ENCODE measurements at regions not wholly inside any gene's neighbourhood (a gene's known extent, or its start where the extent isn't known, plus 50 kb on each side); places are given as distances from the start of the nearest gene placed in this dataset.

GRCh38 chr18:28338316-28338715 lies 161.4 kb upstream of the CDH2 start:
- H3K4me3 Mint-ChIP-seq, result no peak overlapping the region
- no peak for TF ChIP-seq CTCF (IDR thresholded peaks at IDR 0.05)
- H3K27ac Mint-ChIP-seq, result no peak overlapping the region
- H3K4me1 Mint-ChIP-seq (ENCODE audit: low read depth), result no peaks in the 10 kb centered on the region
- peaks cover 12% of the 10 kb centered on the region for H3K27me3 Mint-ChIP-seq (ENCODE audit: insufficient read depth)
- H3K36me3 Mint-ChIP-seq (ENCODE audit: low read depth), result no peaks in the 10 kb centered on the region
- no peak for DNase-seq
- H3K9me3 Mint-ChIP-seq, result no peaks in the 10 kb centered on the region

GRCh38 chr18:28334516-28334915 lies 157.6 kb upstream of the CDH2 start:
- Mint-ChIP-seq H3K4me3 (no peak overlapping the region), H3K27me3 (ENCODE audit: insufficient read depth) (peaks cover 16% of the 10 kb centered on the region), H3K36me3 (ENCODE audit: low read depth) (no peaks in the 10 kb centered on the region), H3K4me1 (ENCODE audit: low read depth) (no peaks in the 10 kb centered on the region), H3K9me3 (no peaks in the 10 kb centered on the region), H3K27ac (no peak overlapping the region)
- DNase-seq, result no peak
- no peak for TF ChIP-seq CTCF (IDR thresholded peaks at IDR 0.05)

- no peak overlapping the region for H3K27ac Mint-ChIP-seq
- H3K27me3 Mint-ChIP-seq (ENCODE audit: insufficient read depth), result peaks cover 7% of the 10 kb centered on the region
- no peak overlapping the region for H3K4me3 Mint-ChIP-seq
- no peaks in the 10 kb centered on the region for H3K9me3 Mint-ChIP-seq
- no peak for DNase-seq
- no peaks in the 10 kb centered on the region for H3K36me3 Mint-ChIP-seq (ENCODE audit: low read depth)
- no peaks in the 10 kb centered on the region for H3K4me1 Mint-ChIP-seq (ENCODE audit: low read depth)
- TF ChIP-seq CTCF (IDR thresholded peaks at IDR 0.05), result no peak
Observed at GRCh38 chr18:28332071-28332470, 155.1 kb upstream of the CDH2 start.

- no peak for TF ChIP-seq CTCF (IDR thresholded peaks at IDR 0.05)
- peaks cover 7% of the 10 kb centered on the region for H3K27me3 Mint-ChIP-seq (ENCODE audit: insufficient read depth)
- DNase-seq, result no peak
- no peaks in the 10 kb centered on the region for H3K36me3 Mint-ChIP-seq (ENCODE audit: low read depth)
- no peaks in the 10 kb centered on the region for H3K9me3 Mint-ChIP-seq
- no peak overlapping the region for H3K4me3 Mint-ChIP-seq
- no peaks in the 10 kb centered on the region for H3K4me1 Mint-ChIP-seq (ENCODE audit: low read depth)
- H3K27ac Mint-ChIP-seq, result no peak overlapping the region
Observed at GRCh38 chr18:28331551-28331950, 154.6 kb upstream of the CDH2 start.

GRCh38 chr18:28313602-28314001 lies 136.7 kb upstream of the CDH2 start:
- no peak for DNase-seq
- TF ChIP-seq CTCF (IDR thresholded peaks at IDR 0.05), result no peak
- H3K9me3 Mint-ChIP-seq, result no peaks in the 10 kb centered on the region

GRCh38 chr18:28288784-28289183 lies 111.9 kb upstream of the CDH2 start:
- no peak for DNase-seq
- no peak overlapping the region for H3K4me3 Mint-ChIP-seq
- TF ChIP-seq CTCF (IDR thresholded peaks at IDR 0.05), result no peak
- H3K4me1 Mint-ChIP-seq (ENCODE audit: low read depth), result peaks cover 16% of the 10 kb centered on the region
- H3K27ac Mint-ChIP-seq, result no peak overlapping the region
- H3K27me3 Mint-ChIP-seq (ENCODE audit: insufficient read depth), result no peaks in the 10 kb centered on the region
- H3K36me3 Mint-ChIP-seq (ENCODE audit: low read depth), result no peaks in the 10 kb centered on the region
- no peaks in the 10 kb centered on the region for H3K9me3 Mint-ChIP-seq

More at GRCh38 chr18:28313602-28314001, 136.7 kb upstream of the CDH2 start:
- Mint-ChIP-seq H3K27ac (no peak overlapping the region), H3K4me1 (ENCODE audit: low read depth) (no peaks in the 10 kb centered on the region), H3K36me3 (ENCODE audit: low read depth) (no peaks in the 10 kb centered on the region), H3K4me3 (no peak overlapping the region), H3K27me3 (ENCODE audit: insufficient read depth) (peaks cover 3% of the 10 kb centered on the region; the same call in 1 of the 2 replicates)

Measured in HFFc6 (cell line).